GM13976 (cell line): ENCODE measurements at regions not wholly inside any gene's neighbourhood (a gene's known extent, or its start where the extent isn't known, plus 50 kb on each side); places are given as distances from the start of the nearest gene placed in this dataset.

Experiments used
- DNase-seq: peaks from one replicate; pipeline ENCODE4 v3.0.0; 2012; ENCODE audit warnings: low spot score
- in situ Hi-C: fragments of 300-500 bp; cut with MboI; formaldehyde crosslinking; loops from one replicate; pipeline ENCODE4 v1.12.0; 2022; ENCODE audit warnings: low sequenced_read_pairs, mixed read lengths, inconsistent platforms; ENCODE audit not compliant: unreplicated experiment
- TF ChIP-seq, protein P1 (sequence below): IDR thresholded peaks from 2 replicates; pipeline ENCODE4 v1.5.1; 2012; ENCODE audit warnings: borderline replicate concordance, mild to moderate bottlenecking; ENCODE audit not compliant: insufficient read depth; ENCODE audit errors: extremely low read depth, missing control alignments, control extremely low read depth

DNA sequence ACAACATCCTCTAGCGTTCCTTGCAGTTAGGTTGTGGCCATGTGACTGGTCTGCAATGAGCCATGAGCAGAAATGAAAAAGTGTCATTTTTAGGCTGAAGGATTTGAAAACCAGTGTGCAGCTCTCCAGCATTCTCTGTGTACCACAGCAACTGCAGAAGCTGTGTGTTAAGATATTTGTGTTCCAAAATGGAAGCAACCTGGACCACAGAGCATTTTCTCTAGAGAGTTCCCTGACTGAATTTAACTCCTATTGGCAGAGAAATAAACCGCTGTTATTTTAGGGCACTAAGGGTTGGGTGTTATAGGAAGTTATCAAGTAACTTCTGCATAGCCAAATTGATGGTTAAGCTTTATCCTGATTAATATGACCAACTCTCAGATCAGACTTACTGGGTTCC is 257.2 kb upstream of the THUMPD2 start:
- TF ChIP-seq, protein P1, sequence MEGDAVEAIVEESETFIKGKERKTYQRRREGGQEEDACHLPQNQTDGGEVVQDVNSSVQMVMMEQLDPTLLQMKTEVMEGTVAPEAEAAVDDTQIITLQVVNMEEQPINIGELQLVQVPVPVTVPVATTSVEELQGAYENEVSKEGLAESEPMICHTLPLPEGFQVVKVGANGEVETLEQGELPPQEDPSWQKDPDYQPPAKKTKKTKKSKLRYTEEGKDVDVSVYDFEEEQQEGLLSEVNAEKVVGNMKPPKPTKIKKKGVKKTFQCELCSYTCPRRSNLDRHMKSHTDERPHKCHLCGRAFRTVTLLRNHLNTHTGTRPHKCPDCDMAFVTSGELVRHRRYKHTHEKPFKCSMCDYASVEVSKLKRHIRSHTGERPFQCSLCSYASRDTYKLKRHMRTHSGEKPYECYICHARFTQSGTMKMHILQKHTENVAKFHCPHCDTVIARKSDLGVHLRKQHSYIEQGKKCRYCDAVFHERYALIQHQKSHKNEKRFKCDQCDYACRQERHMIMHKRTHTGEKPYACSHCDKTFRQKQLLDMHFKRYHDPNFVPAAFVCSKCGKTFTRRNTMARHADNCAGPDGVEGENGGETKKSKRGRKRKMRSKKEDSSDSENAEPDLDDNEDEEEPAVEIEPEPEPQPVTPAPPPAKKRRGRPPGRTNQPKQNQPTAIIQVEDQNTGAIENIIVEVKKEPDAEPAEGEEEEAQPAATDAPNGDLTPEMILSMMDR, result no peak
- no peak for DNase-seq
- in situ Hi-C loops, result no loop called here

DNA sequence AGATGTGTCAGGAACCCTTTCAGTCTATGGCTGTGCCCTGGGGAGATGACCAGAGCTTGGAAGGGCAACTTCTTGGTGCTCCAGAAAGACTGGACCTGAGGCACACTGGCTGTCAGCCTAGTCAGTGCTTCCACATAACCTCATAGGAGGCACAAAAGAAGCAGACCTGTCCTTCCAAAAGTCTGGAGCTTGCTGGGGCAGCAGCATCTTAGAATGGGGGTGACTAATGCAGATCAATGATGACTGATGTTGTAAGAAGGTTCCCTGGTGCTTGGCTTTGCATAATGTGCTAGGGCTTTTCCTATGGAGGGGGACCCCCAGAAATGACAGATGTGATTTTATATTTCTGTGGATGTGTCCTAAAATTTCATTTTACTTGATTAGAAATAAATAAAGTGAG is 255.7 kb upstream of the THUMPD2 start:
- DNase-seq, result no peak
- TF ChIP-seq, protein P1, result no peak
- in situ Hi-C loops, result no loop called here

DNA sequence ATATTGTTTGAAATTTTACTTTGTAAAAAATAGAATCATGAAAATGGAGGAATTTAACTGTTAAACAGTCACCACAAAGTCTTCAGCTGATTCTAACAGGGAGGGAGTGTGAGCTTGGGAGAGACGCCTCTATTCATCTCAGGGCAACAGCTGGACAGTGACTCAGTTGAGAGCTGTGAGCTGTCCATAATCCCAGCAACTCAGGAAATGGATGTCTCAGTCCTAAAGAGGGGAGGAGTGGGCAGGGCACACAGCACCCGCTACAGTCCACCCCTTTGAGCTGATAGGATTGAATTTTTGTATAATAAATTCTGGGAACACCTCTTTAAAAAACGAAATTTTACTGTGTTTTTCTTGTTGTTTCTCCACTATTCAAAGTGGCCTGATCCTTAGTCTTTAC is 255.1 kb upstream of the THUMPD2 start:
- TF ChIP-seq, protein P1, result no peak
- no peak for DNase-seq
- in situ Hi-C loops, result no loop called here

DNA sequence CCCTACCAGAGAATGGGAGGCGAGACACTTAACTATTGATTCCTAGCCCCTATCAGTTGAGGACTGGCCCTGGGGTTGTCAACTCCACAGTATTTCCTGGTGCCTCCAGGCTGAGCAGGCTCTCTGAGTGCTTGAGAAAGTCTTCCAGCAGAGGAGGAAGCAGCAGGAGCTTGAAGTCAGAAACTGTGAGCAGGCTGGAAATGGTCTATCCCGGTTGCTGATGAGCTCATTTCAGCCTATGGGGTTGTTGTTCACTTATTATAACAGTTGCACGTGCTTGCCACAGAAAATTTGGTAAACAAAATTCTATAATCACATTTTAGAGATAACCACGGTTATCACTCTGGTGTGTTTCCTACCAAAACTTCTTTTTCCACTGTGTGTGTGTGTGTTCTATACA is 254.7 kb upstream of the THUMPD2 start:
- in situ Hi-C loops, result no loop called here
- TF ChIP-seq, protein P1, result no peak
- no peak for DNase-seq

DNA sequence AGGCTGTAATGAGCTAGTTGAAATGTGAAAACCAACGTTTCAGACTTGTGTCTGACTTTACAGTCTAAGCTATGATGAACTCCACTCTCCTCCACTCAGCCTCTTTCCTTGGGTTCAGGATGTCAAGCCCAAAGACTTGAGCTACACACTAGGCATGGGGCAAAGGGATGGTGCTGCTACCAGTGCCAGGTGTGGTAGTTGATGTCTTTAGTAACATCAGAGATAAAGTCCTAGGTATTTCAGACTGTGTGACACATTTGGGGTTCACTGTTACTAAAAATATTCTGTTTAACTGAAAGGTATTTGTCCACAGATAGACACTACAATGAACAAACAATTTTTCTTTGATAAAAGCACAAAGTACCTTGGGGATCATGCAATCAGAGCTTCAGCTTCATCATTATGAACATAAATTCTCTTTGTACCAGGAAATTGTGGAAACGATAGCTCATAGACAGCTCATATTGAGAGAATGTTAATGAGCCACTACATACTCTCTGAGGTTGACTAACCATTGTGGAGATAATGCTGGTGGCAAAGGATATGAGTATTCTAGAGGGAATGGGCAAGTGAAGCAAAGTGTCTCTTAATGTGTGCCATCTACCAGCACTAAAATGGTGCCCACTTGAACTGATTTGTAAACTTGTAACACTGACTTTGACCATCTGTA is 253.7 kb upstream of the THUMPD2 start:
- DNase-seq, result no peak

DNA sequence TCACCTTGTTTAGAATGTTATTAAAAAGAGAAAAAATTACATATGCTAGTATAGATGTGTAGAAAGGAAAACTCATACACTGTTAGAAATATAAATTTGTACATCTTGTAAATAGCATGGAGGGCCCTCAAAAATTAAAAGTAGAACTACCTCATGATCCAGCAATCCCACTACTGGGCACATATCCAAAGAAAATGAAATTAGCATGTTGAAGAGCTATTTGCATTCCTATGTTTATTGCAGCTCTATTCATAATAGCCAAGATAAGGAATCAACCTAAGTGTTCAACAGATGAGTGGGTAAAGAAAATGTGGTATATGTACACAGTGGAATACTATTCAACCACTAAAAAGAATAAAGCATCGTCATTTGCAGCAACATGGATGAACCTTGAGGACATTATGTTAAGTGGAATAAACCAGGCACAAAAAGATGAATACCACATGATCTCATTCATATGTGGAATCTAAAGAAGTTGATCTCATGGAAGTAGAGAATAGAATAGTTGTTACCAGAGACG is 251.5 kb upstream of the THUMPD2 start:
- no peak for DNase-seq
- in situ Hi-C loops, result no loop called here
- TF ChIP-seq, protein P1, result no peak

More for the DNA sequence above, 253.7 kb upstream of the THUMPD2 start:
- in situ Hi-C loops, result no loop called here
- TF ChIP-seq, protein P1, result no peak

DNA sequence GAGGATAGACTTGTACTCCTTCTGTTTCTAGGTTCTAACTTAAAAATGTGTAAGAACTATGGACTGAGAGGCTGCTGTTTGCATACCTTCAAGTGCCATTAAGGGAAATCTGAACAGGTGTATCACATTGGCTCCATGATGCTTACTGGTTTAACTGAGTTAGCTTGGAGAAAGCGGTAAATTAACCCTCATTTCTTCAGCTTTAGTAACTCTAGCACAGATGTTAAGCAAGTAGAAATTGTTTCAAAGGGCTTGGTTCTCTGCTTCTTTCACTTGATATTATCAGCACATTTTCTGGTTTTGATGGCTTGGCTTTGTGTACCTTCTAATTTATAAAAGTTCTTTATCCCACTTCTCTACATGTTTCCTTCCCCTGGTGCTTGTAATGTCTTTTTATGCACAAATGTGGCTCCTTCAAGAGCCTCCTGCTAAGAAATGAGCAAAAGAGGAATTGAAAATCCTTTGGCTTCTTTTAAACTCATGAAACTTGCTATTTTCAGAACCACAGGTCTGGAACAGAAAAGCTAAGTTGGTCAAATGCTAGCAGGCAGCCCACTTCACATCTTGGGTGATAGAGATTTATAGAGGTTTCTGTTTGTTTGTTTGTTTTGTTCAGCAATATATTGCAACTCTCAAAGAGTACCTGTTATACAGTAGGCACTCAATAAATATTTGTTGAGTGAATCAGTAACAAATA is 249.9 kb upstream of the THUMPD2 start:
- in situ Hi-C loops, result no loop called here
- no peak for DNase-seq
- TF ChIP-seq, protein P1, result no peak
